ENCODE measurements at regions not wholly inside any gene's neighbourhood (a gene's known extent, or its start where the extent isn't known, plus 50 kb on each side); places are given as distances from the start of the nearest gene placed in this dataset.

- DNase-seq = no peak
- no peak overlapping the region for H3K4me3 ChIP-seq
- peaks cover 0 to 5% of the 10 kb centered on the region in 2 donors for H3K27me3 ChIP-seq
- intact Hi-C loops (cut with DNase I; ENCODE audit: low total_unique reads) = no loop called here
- no peaks in the 10 kb centered on the region for H3K36me3 ChIP-seq
- peaks cover 0 to 27% (median 11%) of the 10 kb centered on the region in 3 donors for H3K9me3 ChIP-seq
- H3K4me1 ChIP-seq = no peaks in the 10 kb centered on the region
- H3K27ac ChIP-seq = no peak overlapping the region
- TF ChIP-seq CTCF (IDR thresholded peaks at IDR 0.05) = no peak
Observed at GRCh38 chrX:1084689-1085088, 127.8 kb downstream of the CRLF2 start.

GRCh38 chrX:1076871-1077651 is 135.4 kb downstream of the CRLF2 start:
- peaks cover 0 to 9% (median 0%) of the 10 kb centered on the region in 3 donors for H3K9me3 ChIP-seq
- H3K27ac ChIP-seq = no peak overlapping the region
- no peak for DNase-seq
- no peaks in the 10 kb centered on the region for H3K36me3 ChIP-seq
- no peaks in the 10 kb centered on the region for H3K27me3 ChIP-seq
- intact Hi-C loops (cut with DNase I; ENCODE audit: low total_unique reads) = no loop called here
- no peak for TF ChIP-seq CTCF (IDR thresholded peaks at IDR 0.05)
- H3K4me3 ChIP-seq = no peak overlapping the region
- no peaks in the 10 kb centered on the region for H3K4me1 ChIP-seq

GRCh38 chrX:1075741-1076140 is 136.7 kb downstream of the CRLF2 start:
- Histone ChIP-seq H3K9me3 (peaks cover 0 to 9% (median 0%) of the 10 kb centered on the region in 3 donors), H3K27me3 (no peaks in the 10 kb centered on the region), H3K36me3 (no peaks in the 10 kb centered on the region), H3K4me1 (no peaks in the 10 kb centered on the region), H3K4me3 (no peak overlapping the region), H3K27ac (no peak overlapping the region)
- TF ChIP-seq CTCF (IDR thresholded peaks at IDR 0.05) = no peak
- DNase-seq = peak in 1 of 2 donors; percentile 48
- intact Hi-C loops (cut with DNase I; ENCODE audit: low total_unique reads) = no loop called here

- no peak for TF ChIP-seq CTCF (IDR thresholded peaks at IDR 0.05)
- intact Hi-C loops (cut with DNase I; ENCODE audit: low total_unique reads) = no loop called here
- Histone ChIP-seq H3K4me3 (no peak overlapping the region), H3K4me1 (no peaks in the 10 kb centered on the region), H3K36me3 (no peaks in the 10 kb centered on the region), H3K27me3 (no peaks in the 10 kb centered on the region), H3K27ac (no peak overlapping the region), H3K9me3 (peaks cover 0 to 9% (median 0%) of the 10 kb centered on the region in 3 donors)
- no peak for DNase-seq
Observed at GRCh38 chrX:1075156-1075555, 137.3 kb downstream of the CRLF2 start.

DNA sequence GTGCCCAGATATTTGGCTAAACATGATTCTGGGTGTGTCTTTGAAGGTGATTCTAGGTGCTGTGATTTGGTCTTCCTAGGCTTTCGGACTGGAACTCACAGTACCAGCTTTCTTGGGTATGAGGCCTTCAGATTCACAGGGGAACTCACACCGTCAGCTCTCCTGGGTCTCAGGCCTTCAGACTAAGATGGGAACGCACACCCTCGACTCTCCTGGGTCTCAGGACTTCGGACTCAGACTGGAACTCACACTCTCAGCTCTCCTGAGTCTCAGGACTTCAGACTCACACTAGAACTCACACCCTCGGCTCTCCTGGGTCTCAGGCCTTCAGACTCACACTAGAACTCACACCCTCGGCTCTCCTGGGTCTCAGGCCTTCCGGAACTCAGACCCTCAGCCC is 137.7 kb downstream of the CRLF2 start:
- Histone ChIP-seq H3K4me3 (no peak overlapping the region), H3K27me3 (no peaks in the 10 kb centered on the region), H3K4me1 (no peaks in the 10 kb centered on the region), H3K36me3 (no peaks in the 10 kb centered on the region), H3K9me3 (peaks cover 0 to 9% (median 0%) of the 10 kb centered on the region in 3 donors), H3K27ac (no peak overlapping the region)
- no peak for TF ChIP-seq CTCF (IDR thresholded peaks at IDR 0.05)
- DNase-seq = peak in 1 of 2 donors; percentile 29
- intact Hi-C loops (cut with DNase I; ENCODE audit: low total_unique reads) = no loop called here
